WTC11 (cell line): ENCODE measurements at regions not wholly inside any gene's neighbourhood (a gene's known extent, or its start where the extent isn't known, plus 50 kb on each side); places are given as distances from the start of the nearest gene placed in this dataset.

ENCODE experiments used
- ATAC-seq: fragments of 200-7000 bp; cut with Tn5 transposase; 2 replicates; pipeline ENCODE4 v1.10.0; 2021; ENCODE audit warnings: mild to moderate bottlenecking, moderate library complexity
- CTCF ChIA-PET: fragments of 300-600 bp; sonication (Branson Sonifier 250); formaldehyde crosslinking; loops from one replicate; lab custom pipeline; 2021; ENCODE audit warnings: antibody characterized with exemption; lab: Charles Lee
- POLR2A ChIA-PET: fragments of 350-600 bp; sonication (Branson Sonifier 250); formaldehyde crosslinking; loops from one replicate; lab custom pipeline; 2021; ENCODE audit warnings: antibody characterized with exemption; lab: Charles Lee
- DNase-seq: peaks from one replicate; pipeline ENCODE4 v3.0.0; 2021; ENCODE audit warnings: low spot score
- H3K27ac Mint-ChIP-seq: 2 replicates; pipeline ENCODE4 v1.8.0; 2021; ENCODE audit warnings: mixed read lengths
- H3K27me3 Mint-ChIP-seq: 2 replicates; pipeline ENCODE4 v1.8.0; 2021; ENCODE audit warnings: low read depth, mild to moderate bottlenecking, moderate library complexity, mixed read lengths
- H3K36me3 Mint-ChIP-seq: 2 replicates; pipeline ENCODE4 v1.8.0; 2021; ENCODE audit warnings: mixed read lengths
- H3K4me1 Mint-ChIP-seq: 2 replicates; pipeline ENCODE4 v1.8.0; 2022; ENCODE audit warnings: mixed read lengths
- H3K4me3 Mint-ChIP-seq: 2 replicates; pipeline ENCODE4 v1.8.0; 2021; ENCODE audit warnings: mild to moderate bottlenecking, moderate library complexity, mixed read lengths
- H3K9me3 Mint-ChIP-seq: 2 replicates; pipeline ENCODE4 v1.8.0; 2021; ENCODE audit warnings: mixed read lengths
- ETV6 ChIP-seq: sonication (generic); formaldehyde crosslinking; IDR thresholded peaks from 2 replicates; pipeline ENCODE4 v1.8.1; 2022; ENCODE audit warnings: mild to moderate bottlenecking, missing genetic modification reagents
- GRHL2 ChIP-seq: fragments of 250-450 bp; sonication (Bioruptor Pico); IDR thresholded peaks from 2 replicates; pipeline ENCODE4 v1.8.0; 2022; ENCODE audit warnings: mild to moderate bottlenecking, moderate library complexity; ENCODE audit not compliant: insufficient replicate concordance, severe bottlenecking
- GTF2I ChIP-seq: fragments of 250-450 bp; sonication (Bioruptor Pico); conservative IDR thresholded peaks from 2 replicates; pipeline ENCODE4 v1.4.0; 2021; ENCODE audit warnings: mild to moderate bottlenecking
- IRF2 ChIP-seq: sonication (generic); formaldehyde crosslinking; IDR thresholded peaks from 2 replicates; pipeline ENCODE4 v1.8.0; 2022; ENCODE audit warnings: low read depth, missing genetic modification reagents, borderline replicate concordance
- MXD4 ChIP-seq: fragments of 250-450 bp; sonication (Bioruptor Pico); IDR thresholded peaks from 2 replicates; pipeline ENCODE4 v1.8.0; 2021; ENCODE audit warnings: mild to moderate bottlenecking, moderate library complexity, borderline replicate concordance
- MYBL2 ChIP-seq: sonication (generic); formaldehyde crosslinking; IDR thresholded peaks from 2 replicates; pipeline ENCODE4 v1.8.1; 2023; ENCODE audit warnings: mild to moderate bottlenecking, moderate library complexity, missing genetic modification reagents
- NFATC4 ChIP-seq: fragments of 250-450 bp; sonication (Bioruptor Pico); IDR thresholded peaks from 2 replicates; pipeline ENCODE4 v1.9.0; 2021; ENCODE audit warnings: mild to moderate bottlenecking
- NFE2L1 ChIP-seq: sonication (generic); formaldehyde crosslinking; IDR thresholded peaks from 2 replicates; pipeline ENCODE4 v1.8.1; 2023; ENCODE audit warnings: missing genetic modification reagents
- NR1H2 ChIP-seq: sonication (generic); formaldehyde crosslinking; IDR thresholded peaks from 2 replicates; pipeline ENCODE4 v1.9.0; 2021; ENCODE audit warnings: mild to moderate bottlenecking, moderate library complexity, missing genetic modification reagents
- SMAD3 ChIP-seq: sonication (generic); formaldehyde crosslinking; IDR thresholded peaks from 2 replicates; pipeline ENCODE4 v1.8.0; 2022; ENCODE audit warnings: missing genetic modification reagents, mild to moderate bottlenecking, borderline replicate concordance
- TCF7 ChIP-seq: sonication (generic); formaldehyde crosslinking; IDR thresholded peaks from 2 replicates; pipeline ENCODE4 v1.8.0; 2022; ENCODE audit warnings: mild to moderate bottlenecking, low read depth, missing genetic modification reagents, moderate library complexity
- TEAD4 ChIP-seq: sonication (generic); formaldehyde crosslinking; IDR thresholded peaks from 2 replicates; pipeline ENCODE4 v1.8.0; 2022; ENCODE audit warnings: mild to moderate bottlenecking, missing genetic modification reagents
- ZNF121 ChIP-seq: sonication (generic); formaldehyde crosslinking; IDR thresholded peaks from 2 replicates; pipeline ENCODE4 v1.8.0; 2023; ENCODE audit warnings: missing genetic modification reagents
- ZNF219 ChIP-seq: sonication (generic); formaldehyde crosslinking; IDR thresholded peaks from 2 replicates; pipeline ENCODE4 v1.8.0; 2023; ENCODE audit warnings: missing genetic modification reagents, mild to moderate bottlenecking, borderline replicate concordance
- ZNF263 ChIP-seq: sonication (generic); formaldehyde crosslinking; IDR thresholded peaks from 2 replicates; pipeline ENCODE4 v1.8.1; 2022; ENCODE audit warnings: low read depth, mild to moderate bottlenecking, moderate library complexity, missing genetic modification reagents
- ZNF317 ChIP-seq: sonication (generic); formaldehyde crosslinking; IDR thresholded peaks from 2 replicates; pipeline ENCODE4 v1.8.1; 2023; ENCODE audit warnings: low read depth, mild to moderate bottlenecking, moderate library complexity, missing genetic modification reagents, borderline replicate concordance
- TF ChIP-seq, protein P1 (sequence below): sonication (generic); formaldehyde crosslinking; conservative IDR thresholded peaks from 2 replicates; pipeline ENCODE4 v1.8.1; 2023; ENCODE audit warnings: mild to moderate bottlenecking, low read depth, missing genetic modification reagents, moderate library complexity
- TF ChIP-seq, protein P2 (sequence below): sonication (generic); formaldehyde crosslinking; IDR thresholded peaks from 2 replicates; pipeline ENCODE4 v1.8.1; 2023; ENCODE audit warnings: mild to moderate bottlenecking, missing genetic modification reagents, moderate library complexity
- TF ChIP-seq, protein P3 (sequence below): sonication (generic); formaldehyde crosslinking; IDR thresholded peaks from 2 replicates; pipeline ENCODE4 v1.8.1; 2023; ENCODE audit warnings: mild to moderate bottlenecking, missing genetic modification reagents, moderate library complexity
- TF ChIP-seq, protein P4 (sequence below): sonication (generic); formaldehyde crosslinking; IDR thresholded peaks from 2 replicates; pipeline ENCODE4 v1.8.1; 2023; ENCODE audit warnings: mild to moderate bottlenecking, missing genetic modification reagents
- TF ChIP-seq, protein P5 (sequence below): sonication (generic); formaldehyde crosslinking; conservative IDR thresholded peaks from 2 replicates; pipeline ENCODE4 v1.8.1; 2022; ENCODE audit warnings: mild to moderate bottlenecking, missing genetic modification reagents
- TF ChIP-seq, protein P6 (sequence below): sonication (generic); formaldehyde crosslinking; IDR thresholded peaks from 2 replicates; pipeline ENCODE4 v1.8.1; 2022; ENCODE audit warnings: mild to moderate bottlenecking, missing genetic modification reagents, moderate library complexity, borderline replicate concordance
- TF ChIP-seq, protein P7 (sequence below): fragments of 250-450 bp; sonication (Bioruptor Pico); IDR thresholded peaks from 2 replicates; pipeline ENCODE4 v2.1.2; 2022; ENCODE audit warnings: mild to moderate bottlenecking, moderate library complexity
- TF ChIP-seq, protein P8 (sequence below): fragments of 200-600 bp; IDR thresholded peaks from 2 replicates; pipeline ENCODE4 v1.8.0; 2022; ENCODE audit warnings: antibody characterized with exemption

DNA sequence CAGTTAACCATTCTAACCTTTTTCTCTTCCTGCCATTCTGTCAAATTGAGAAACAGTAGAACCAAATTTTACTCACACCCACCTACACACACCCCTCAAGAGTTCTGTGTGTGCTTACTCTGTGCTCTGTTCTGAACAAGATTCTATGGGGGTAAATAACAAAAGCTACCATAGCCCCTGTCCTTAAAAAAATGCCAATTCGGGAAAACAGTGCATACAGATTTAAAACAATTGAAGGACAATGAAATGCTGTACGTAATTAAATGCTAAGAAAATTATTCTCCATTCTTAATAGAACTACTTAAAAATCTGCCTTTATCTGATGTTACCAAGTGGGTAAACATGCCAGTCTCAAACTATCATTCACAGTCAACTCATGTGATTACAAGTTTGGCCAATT lies 1107.5 kb downstream of the TUSC7 start:
- no peak for ATAC-seq
- no peaks in the 10 kb centered on the region for H3K9me3 Mint-ChIP-seq
- peaks cover 6% of the 10 kb centered on the region for H3K4me1 Mint-ChIP-seq
- H3K36me3 Mint-ChIP-seq: no peaks in the 10 kb centered on the region
- no peak overlapping the region for H3K27ac Mint-ChIP-seq
- no peak for DNase-seq
- H3K4me3 Mint-ChIP-seq: no peak overlapping the region
- TF ChIP-seq GRHL2: no peak
- TF ChIP-seq, protein P1, sequence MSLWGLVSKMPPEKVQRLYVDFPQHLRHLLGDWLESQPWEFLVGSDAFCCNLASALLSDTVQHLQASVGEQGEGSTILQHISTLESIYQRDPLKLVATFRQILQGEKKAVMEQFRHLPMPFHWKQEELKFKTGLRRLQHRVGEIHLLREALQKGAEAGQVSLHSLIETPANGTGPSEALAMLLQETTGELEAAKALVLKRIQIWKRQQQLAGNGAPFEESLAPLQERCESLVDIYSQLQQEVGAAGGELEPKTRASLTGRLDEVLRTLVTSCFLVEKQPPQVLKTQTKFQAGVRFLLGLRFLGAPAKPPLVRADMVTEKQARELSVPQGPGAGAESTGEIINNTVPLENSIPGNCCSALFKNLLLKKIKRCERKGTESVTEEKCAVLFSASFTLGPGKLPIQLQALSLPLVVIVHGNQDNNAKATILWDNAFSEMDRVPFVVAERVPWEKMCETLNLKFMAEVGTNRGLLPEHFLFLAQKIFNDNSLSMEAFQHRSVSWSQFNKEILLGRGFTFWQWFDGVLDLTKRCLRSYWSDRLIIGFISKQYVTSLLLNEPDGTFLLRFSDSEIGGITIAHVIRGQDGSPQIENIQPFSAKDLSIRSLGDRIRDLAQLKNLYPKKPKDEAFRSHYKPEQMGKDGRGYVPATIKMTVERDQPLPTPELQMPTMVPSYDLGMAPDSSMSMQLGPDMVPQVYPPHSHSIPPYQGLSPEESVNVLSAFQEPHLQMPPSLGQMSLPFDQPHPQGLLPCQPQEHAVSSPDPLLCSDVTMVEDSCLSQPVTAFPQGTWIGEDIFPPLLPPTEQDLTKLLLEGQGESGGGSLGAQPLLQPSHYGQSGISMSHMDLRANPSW (CRISPR knock-in tag): no peak
- TF ChIP-seq NFATC4 (CRISPR knock-in tag): no peak
- no peak for TF ChIP-seq NFE2L1 (CRISPR knock-in tag)
- TF ChIP-seq MXD4 (CRISPR knock-in tag): no peak
- no peak for TF ChIP-seq TCF7 (CRISPR knock-in tag)
- TF ChIP-seq TEAD4 (CRISPR knock-in tag): no peak
- TF ChIP-seq, protein P2, sequence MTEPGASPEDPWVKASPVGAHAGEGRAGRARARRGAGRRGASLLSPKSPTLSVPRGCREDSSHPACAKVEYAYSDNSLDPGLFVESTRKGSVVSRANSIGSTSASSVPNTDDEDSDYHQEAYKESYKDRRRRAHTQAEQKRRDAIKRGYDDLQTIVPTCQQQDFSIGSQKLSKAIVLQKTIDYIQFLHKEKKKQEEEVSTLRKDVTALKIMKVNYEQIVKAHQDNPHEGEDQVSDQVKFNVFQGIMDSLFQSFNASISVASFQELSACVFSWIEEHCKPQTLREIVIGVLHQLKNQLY (CRISPR knock-in tag): no peak
- no peak for TF ChIP-seq GTF2I (CRISPR knock-in tag)
- ChIA-PET CTCF (no interaction called here), POLR2A (no interaction called here)
- H3K27me3 Mint-ChIP-seq: no peaks in the 10 kb centered on the region

DNA sequence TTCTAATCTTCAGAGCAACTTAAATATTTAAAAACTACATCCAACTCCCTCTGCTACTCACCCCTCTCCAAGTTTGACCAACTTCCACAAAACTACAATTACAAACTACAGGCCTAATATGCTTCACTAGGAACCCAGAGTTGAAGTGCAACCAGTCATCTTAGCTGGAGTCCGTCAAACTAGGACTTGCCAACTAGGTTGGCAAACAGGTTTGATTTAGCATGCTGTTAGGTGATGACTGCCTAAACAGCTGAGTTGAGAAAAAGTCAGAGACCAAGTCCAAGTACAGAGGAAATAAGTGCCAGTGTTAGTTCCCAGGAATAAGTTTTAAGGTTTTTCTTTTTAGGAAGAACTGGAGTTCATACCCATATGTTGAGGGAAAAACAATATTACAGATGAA lies 1109.0 kb downstream of the TUSC7 start:
- CTCF ChIA-PET: no interaction called here
- H3K9me3 Mint-ChIP-seq: no peaks in the 10 kb centered on the region
- DNase-seq (no peak), ATAC-seq (no peak)
- no peak overlapping the region for H3K4me3 Mint-ChIP-seq
- no peaks in the 10 kb centered on the region for H3K27me3 Mint-ChIP-seq
- no peak overlapping the region for H3K27ac Mint-ChIP-seq
- H3K4me1 Mint-ChIP-seq: peaks cover 6% of the 10 kb centered on the region
- POLR2A ChIA-PET: no interaction called here
- no peaks in the 10 kb centered on the region for H3K36me3 Mint-ChIP-seq
- TF ChIP-seq, protein P3, sequence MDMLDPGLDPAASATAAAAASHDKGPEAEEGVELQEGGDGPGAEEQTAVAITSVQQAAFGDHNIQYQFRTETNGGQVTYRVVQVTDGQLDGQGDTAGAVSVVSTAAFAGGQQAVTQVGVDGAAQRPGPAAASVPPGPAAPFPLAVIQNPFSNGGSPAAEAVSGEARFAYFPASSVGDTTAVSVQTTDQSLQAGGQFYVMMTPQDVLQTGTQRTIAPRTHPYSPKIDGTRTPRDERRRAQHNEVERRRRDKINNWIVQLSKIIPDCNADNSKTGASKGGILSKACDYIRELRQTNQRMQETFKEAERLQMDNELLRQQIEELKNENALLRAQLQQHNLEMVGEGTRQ: no peak
- TF ChIP-seq SMAD3 (CRISPR knock-in tag) (no peak), NR1H2 (CRISPR knock-in tag) (no peak), ZNF121 (no peak), ZNF219 (CRISPR knock-in tag) (no peak), IRF2 (CRISPR knock-in tag) (no peak), MYBL2 (CRISPR knock-in tag) (no peak), ETV6 (CRISPR knock-in tag) (no peak), ZNF263 (no peak), ZNF317 (no peak)
- TF ChIP-seq, protein P4, sequence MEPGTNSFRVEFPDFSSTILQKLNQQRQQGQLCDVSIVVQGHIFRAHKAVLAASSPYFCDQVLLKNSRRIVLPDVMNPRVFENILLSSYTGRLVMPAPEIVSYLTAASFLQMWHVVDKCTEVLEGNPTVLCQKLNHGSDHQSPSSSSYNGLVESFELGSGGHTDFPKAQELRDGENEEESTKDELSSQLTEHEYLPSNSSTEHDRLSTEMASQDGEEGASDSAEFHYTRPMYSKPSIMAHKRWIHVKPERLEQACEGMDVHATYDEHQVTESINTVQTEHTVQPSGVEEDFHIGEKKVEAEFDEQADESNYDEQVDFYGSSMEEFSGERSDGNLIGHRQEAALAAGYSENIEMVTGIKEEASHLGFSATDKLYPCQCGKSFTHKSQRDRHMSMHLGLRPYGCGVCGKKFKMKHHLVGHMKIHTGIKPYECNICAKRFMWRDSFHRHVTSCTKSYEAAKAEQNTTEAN: no peak
- TF ChIP-seq, protein P5, sequence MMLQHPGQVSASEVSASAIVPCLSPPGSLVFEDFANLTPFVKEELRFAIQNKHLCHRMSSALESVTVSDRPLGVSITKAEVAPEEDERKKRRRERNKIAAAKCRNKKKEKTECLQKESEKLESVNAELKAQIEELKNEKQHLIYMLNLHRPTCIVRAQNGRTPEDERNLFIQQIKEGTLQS (CRISPR knock-in tag): no peak
- TF ChIP-seq, protein P6, sequence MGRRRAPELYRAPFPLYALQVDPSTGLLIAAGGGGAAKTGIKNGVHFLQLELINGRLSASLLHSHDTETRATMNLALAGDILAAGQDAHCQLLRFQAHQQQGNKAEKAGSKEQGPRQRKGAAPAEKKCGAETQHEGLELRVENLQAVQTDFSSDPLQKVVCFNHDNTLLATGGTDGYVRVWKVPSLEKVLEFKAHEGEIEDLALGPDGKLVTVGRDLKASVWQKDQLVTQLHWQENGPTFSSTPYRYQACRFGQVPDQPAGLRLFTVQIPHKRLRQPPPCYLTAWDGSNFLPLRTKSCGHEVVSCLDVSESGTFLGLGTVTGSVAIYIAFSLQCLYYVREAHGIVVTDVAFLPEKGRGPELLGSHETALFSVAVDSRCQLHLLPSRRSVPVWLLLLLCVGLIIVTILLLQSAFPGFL (CRISPR knock-in tag): no peak
- TF ChIP-seq, protein P7, sequence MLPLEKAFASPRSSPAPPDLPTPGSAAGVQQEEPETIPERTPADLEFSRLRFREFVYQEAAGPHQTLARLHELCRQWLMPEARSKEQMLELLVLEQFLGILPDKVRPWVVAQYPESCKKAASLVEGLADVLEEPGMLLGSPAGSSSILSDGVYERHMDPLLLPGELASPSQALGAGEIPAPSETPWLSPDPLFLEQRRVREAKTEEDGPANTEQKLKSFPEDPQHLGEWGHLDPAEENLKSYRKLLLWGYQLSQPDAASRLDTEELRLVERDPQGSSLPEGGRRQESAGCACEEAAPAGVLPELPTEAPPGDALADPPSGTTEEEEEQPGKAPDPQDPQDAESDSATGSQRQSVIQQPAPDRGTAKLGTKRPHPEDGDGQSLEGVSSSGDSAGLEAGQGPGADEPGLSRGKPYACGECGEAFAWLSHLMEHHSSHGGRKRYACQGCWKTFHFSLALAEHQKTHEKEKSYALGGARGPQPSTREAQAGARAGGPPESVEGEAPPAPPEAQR: no peak
- TF ChIP-seq, protein P8, sequence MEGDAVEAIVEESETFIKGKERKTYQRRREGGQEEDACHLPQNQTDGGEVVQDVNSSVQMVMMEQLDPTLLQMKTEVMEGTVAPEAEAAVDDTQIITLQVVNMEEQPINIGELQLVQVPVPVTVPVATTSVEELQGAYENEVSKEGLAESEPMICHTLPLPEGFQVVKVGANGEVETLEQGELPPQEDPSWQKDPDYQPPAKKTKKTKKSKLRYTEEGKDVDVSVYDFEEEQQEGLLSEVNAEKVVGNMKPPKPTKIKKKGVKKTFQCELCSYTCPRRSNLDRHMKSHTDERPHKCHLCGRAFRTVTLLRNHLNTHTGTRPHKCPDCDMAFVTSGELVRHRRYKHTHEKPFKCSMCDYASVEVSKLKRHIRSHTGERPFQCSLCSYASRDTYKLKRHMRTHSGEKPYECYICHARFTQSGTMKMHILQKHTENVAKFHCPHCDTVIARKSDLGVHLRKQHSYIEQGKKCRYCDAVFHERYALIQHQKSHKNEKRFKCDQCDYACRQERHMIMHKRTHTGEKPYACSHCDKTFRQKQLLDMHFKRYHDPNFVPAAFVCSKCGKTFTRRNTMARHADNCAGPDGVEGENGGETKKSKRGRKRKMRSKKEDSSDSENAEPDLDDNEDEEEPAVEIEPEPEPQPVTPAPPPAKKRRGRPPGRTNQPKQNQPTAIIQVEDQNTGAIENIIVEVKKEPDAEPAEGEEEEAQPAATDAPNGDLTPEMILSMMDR: no peak
